ENCODE measurements at regions not wholly inside any gene's neighbourhood (a gene's known extent, or its start where the extent isn't known, plus 50 kb on each side); places are given as distances from the start of the nearest gene placed in this dataset.

GRCh38 chr5:68538814-68539420, 323.4 kb downstream of the PIK3R1 start:
- Histone ChIP-seq H3K4me3 (ENCODE audit: low read length in 3 of 3) (no peak overlapping the region), H3K27me3 (ENCODE audit: control insufficient read depth in 3 of 3, insufficient read depth in 3 of 3, low read length in 3 of 3) (no peaks in the 10 kb centered on the region), H3K36me3 (ENCODE audit: control insufficient read depth in 3 of 3, insufficient read depth in 3 of 3, low read length in 3 of 3) (no peaks in the 10 kb centered on the region), H3K27ac (ENCODE audit: low read depth, low read length) (no peak overlapping the region), H3K9ac (ENCODE audit: low read depth in 1 of 3, low read length in 3 of 3) (no peak overlapping the region), H3K4me1 (ENCODE audit: control insufficient read depth in 3 of 3, insufficient read depth in 3 of 3, low read length in 3 of 3) (no peaks in the 10 kb centered on the region), H3K9me3 (ENCODE audit: control insufficient read depth in 3 of 3, low read length in 3 of 3) (no peaks in the 10 kb centered on the region)

GRCh38 chr5:68540798-68541590, 325.4 kb downstream of the PIK3R1 start:
- Histone ChIP-seq H3K27me3 (ENCODE audit: control insufficient read depth in 3 of 3, insufficient read depth in 3 of 3, low read length in 3 of 3) (no peaks in the 10 kb centered on the region), H3K4me3 (ENCODE audit: low read length in 3 of 3) (no peak overlapping the region), H3K9me3 (ENCODE audit: control insufficient read depth in 3 of 3, low read length in 3 of 3) (no peaks in the 10 kb centered on the region), H3K27ac (ENCODE audit: low read depth, low read length) (no peak overlapping the region), H3K4me1 (ENCODE audit: control insufficient read depth in 3 of 3, insufficient read depth in 3 of 3, low read length in 3 of 3) (no peaks in the 10 kb centered on the region), H3K9ac (ENCODE audit: low read depth in 1 of 3, low read length in 3 of 3) (no peak overlapping the region), H3K36me3 (ENCODE audit: control insufficient read depth in 3 of 3, insufficient read depth in 3 of 3, low read length in 3 of 3) (no peaks in the 10 kb centered on the region)

- no peaks in the 10 kb centered on the region for H3K4me1 ChIP-seq (ENCODE audit: control insufficient read depth in 3 of 3, insufficient read depth in 3 of 3, low read length in 3 of 3)
- H3K4me3 ChIP-seq (ENCODE audit: low read length in 3 of 3): no peak overlapping the region
- H3K9me3 ChIP-seq (ENCODE audit: control insufficient read depth in 3 of 3, low read length in 3 of 3): no peaks in the 10 kb centered on the region
- no peaks in the 10 kb centered on the region for H3K36me3 ChIP-seq (ENCODE audit: control insufficient read depth in 3 of 3, insufficient read depth in 3 of 3, low read length in 3 of 3)
- H3K9ac ChIP-seq (ENCODE audit: low read depth in 1 of 3, low read length in 3 of 3): no peak overlapping the region
- no peaks in the 10 kb centered on the region for H3K27me3 ChIP-seq (ENCODE audit: control insufficient read depth in 3 of 3, insufficient read depth in 3 of 3, low read length in 3 of 3)
- H3K27ac ChIP-seq (ENCODE audit: low read depth, low read length): no peak overlapping the region
Measured at GRCh38 chr5:68542207-68542606, 326.7 kb downstream of the PIK3R1 start.

GRCh38 chr5:68543212-68543611, 327.7 kb downstream of the PIK3R1 start:
- no peak overlapping the region for H3K27ac ChIP-seq (ENCODE audit: low read depth, low read length)
- H3K9me3 ChIP-seq (ENCODE audit: control insufficient read depth in 3 of 3, low read length in 3 of 3): no peaks in the 10 kb centered on the region
- H3K36me3 ChIP-seq (ENCODE audit: control insufficient read depth in 3 of 3, insufficient read depth in 3 of 3, low read length in 3 of 3): no peaks in the 10 kb centered on the region
- no peak overlapping the region for H3K9ac ChIP-seq (ENCODE audit: low read depth in 1 of 3, low read length in 3 of 3)
- no peaks in the 10 kb centered on the region for H3K4me1 ChIP-seq (ENCODE audit: control insufficient read depth in 3 of 3, insufficient read depth in 3 of 3, low read length in 3 of 3)
- no peaks in the 10 kb centered on the region for H3K27me3 ChIP-seq (ENCODE audit: control insufficient read depth in 3 of 3, insufficient read depth in 3 of 3, low read length in 3 of 3)
- H3K4me3 ChIP-seq (ENCODE audit: low read length in 3 of 3): no peak overlapping the region

GRCh38 chr5:68544091-68544647, 328.6 kb downstream of the PIK3R1 start:
- Histone ChIP-seq H3K4me3 (ENCODE audit: low read length in 3 of 3) (no peak overlapping the region), H3K9ac (ENCODE audit: low read depth in 1 of 3, low read length in 3 of 3) (no peak overlapping the region), H3K9me3 (ENCODE audit: control insufficient read depth in 3 of 3, low read length in 3 of 3) (no peaks in the 10 kb centered on the region), H3K27ac (ENCODE audit: low read depth, low read length) (no peak overlapping the region), H3K4me1 (ENCODE audit: control insufficient read depth in 3 of 3, insufficient read depth in 3 of 3, low read length in 3 of 3) (no peaks in the 10 kb centered on the region), H3K27me3 (ENCODE audit: control insufficient read depth in 3 of 3, insufficient read depth in 3 of 3, low read length in 3 of 3) (no peaks in the 10 kb centered on the region), H3K36me3 (ENCODE audit: control insufficient read depth in 3 of 3, insufficient read depth in 3 of 3, low read length in 3 of 3) (no peaks in the 10 kb centered on the region)

GRCh38 chr5:68544648-68545552, 329.3 kb downstream of the PIK3R1 start:
- Histone ChIP-seq H3K9ac (ENCODE audit: low read depth in 1 of 3, low read length in 3 of 3) (no peak overlapping the region), H3K27me3 (ENCODE audit: control insufficient read depth in 3 of 3, insufficient read depth in 3 of 3, low read length in 3 of 3) (no peaks in the 10 kb centered on the region), H3K27ac (ENCODE audit: low read depth, low read length) (no peak overlapping the region), H3K36me3 (ENCODE audit: control insufficient read depth in 3 of 3, insufficient read depth in 3 of 3, low read length in 3 of 3) (no peaks in the 10 kb centered on the region), H3K4me3 (ENCODE audit: low read length in 3 of 3) (no peak overlapping the region), H3K4me1 (ENCODE audit: control insufficient read depth in 3 of 3, insufficient read depth in 3 of 3, low read length in 3 of 3) (no peaks in the 10 kb centered on the region), H3K9me3 (ENCODE audit: control insufficient read depth in 3 of 3, low read length in 3 of 3) (no peaks in the 10 kb centered on the region)

- H3K27ac ChIP-seq (ENCODE audit: low read depth, low read length): no peak overlapping the region
- no peaks in the 10 kb centered on the region for H3K36me3 ChIP-seq (ENCODE audit: control insufficient read depth in 3 of 3, insufficient read depth in 3 of 3, low read length in 3 of 3)
- H3K27me3 ChIP-seq (ENCODE audit: control insufficient read depth in 3 of 3, insufficient read depth in 3 of 3, low read length in 3 of 3): no peaks in the 10 kb centered on the region
- no peak overlapping the region for H3K4me3 ChIP-seq (ENCODE audit: low read length in 3 of 3)
- H3K9me3 ChIP-seq (ENCODE audit: control insufficient read depth in 3 of 3, low read length in 3 of 3): no peaks in the 10 kb centered on the region
- H3K9ac ChIP-seq (ENCODE audit: low read depth in 1 of 3, low read length in 3 of 3): no peak overlapping the region
- H3K4me1 ChIP-seq (ENCODE audit: control insufficient read depth in 3 of 3, insufficient read depth in 3 of 3, low read length in 3 of 3): no peaks in the 10 kb centered on the region
Measured at GRCh38 chr5:68545636-68546295, 330.2 kb downstream of the PIK3R1 start.

- Histone ChIP-seq H3K27me3 (ENCODE audit: control insufficient read depth in 3 of 3, insufficient read depth in 3 of 3, low read length in 3 of 3) (no peaks in the 10 kb centered on the region), H3K9ac (ENCODE audit: low read depth in 1 of 3, low read length in 3 of 3) (no peak overlapping the region), H3K4me3 (ENCODE audit: low read length in 3 of 3) (no peak overlapping the region), H3K9me3 (ENCODE audit: control insufficient read depth in 3 of 3, low read length in 3 of 3) (no peaks in the 10 kb centered on the region), H3K27ac (ENCODE audit: low read depth, low read length) (no peak overlapping the region), H3K36me3 (ENCODE audit: control insufficient read depth in 3 of 3, insufficient read depth in 3 of 3, low read length in 3 of 3) (no peaks in the 10 kb centered on the region), H3K4me1 (ENCODE audit: control insufficient read depth in 3 of 3, insufficient read depth in 3 of 3, low read length in 3 of 3) (no peaks in the 10 kb centered on the region)
Measured at GRCh38 chr5:68547056-68547455, 331.5 kb downstream of the PIK3R1 start.

GRCh38 chr5:68547622-68548021, 332.1 kb downstream of the PIK3R1 start:
- H3K36me3 ChIP-seq (ENCODE audit: control insufficient read depth in 3 of 3, insufficient read depth in 3 of 3, low read length in 3 of 3): no peaks in the 10 kb centered on the region
- no peaks in the 10 kb centered on the region for H3K27me3 ChIP-seq (ENCODE audit: control insufficient read depth in 3 of 3, insufficient read depth in 3 of 3, low read length in 3 of 3)
- no peak overlapping the region for H3K27ac ChIP-seq (ENCODE audit: low read depth, low read length)
- no peaks in the 10 kb centered on the region for H3K9me3 ChIP-seq (ENCODE audit: control insufficient read depth in 3 of 3, low read length in 3 of 3)
- H3K9ac ChIP-seq (ENCODE audit: low read depth in 1 of 3, low read length in 3 of 3): no peak overlapping the region
- no peak overlapping the region for H3K4me3 ChIP-seq (ENCODE audit: low read length in 3 of 3)
- H3K4me1 ChIP-seq (ENCODE audit: control insufficient read depth in 3 of 3, insufficient read depth in 3 of 3, low read length in 3 of 3): no peaks in the 10 kb centered on the region

Data from skeletal muscle tissue (tissue), 3 donors.